HepG2 (cell line): ENCODE measurements at regions not wholly inside any gene's neighbourhood (a gene's known extent, or its start where the extent isn't known, plus 50 kb on each side); places are given as distances from the start of the nearest gene placed in this dataset.

Experiments
- ATAC-seq: fragments of 200-7000 bp; cut with Tn5 transposase; 3 replicates; pipeline ENCODE4 v1.9.1; 2020; ENCODE audit warnings: mild to moderate bottlenecking, moderate library complexity
- BruUV-seq: library from RNA; stranded (reverse); fragments of 400-500 nt; replicated peaks from 2 replicates; lab custom pipeline; 2021; lab: Mats Ljungman, UMichigan
- CTCF ChIA-PET: fragments of 300-600 bp; formaldehyde crosslinking; extraction: SDS; loops from one replicate; lab custom pipeline; 2021; ENCODE audit warnings: low total read pairs, inconsistent platforms, low intra/inter-chr PET ratio; lab: Yijun Ruan, JAX
- POLR2A ChIA-PET: fragments of 350-600 bp; sonication (Branson Sonifier 250); formaldehyde crosslinking; loops from one replicate; lab custom pipeline; 2020; ENCODE audit warnings: antibody characterized with exemption, inconsistent platforms; lab: Yijun Ruan, JAX
- DNase-seq: peaks from one replicate; pipeline ENCODE4 v3.0.0-alpha.2; 2015; ENCODE audit warnings: low spot score
- FAIRE-seq: peaks from 3 replicates; lab custom pipeline; 2011; peaks lifted over from hg19 to GRCh38; lab: Jason Lieb, UNC
- H2AFZ ChIP-seq: one replicate; pipeline ENCODE4 v1.6.1; 2011; ENCODE audit warnings: low read length, inconsistent platforms
- H3K27ac ChIP-seq: fragments of 300-600 bp; 3 replicates; pipeline ENCODE4 v1.8.0; 2011; ENCODE audit warnings: mixed run types, mild to moderate bottlenecking, mixed read lengths, low read length, inconsistent platforms; ENCODE audit not compliant: insufficient read depth; ENCODE audit errors: extremely low read length
- H3K27me3 ChIP-seq, 2 experiments: fragments of 200-600 bp in 1 of 2; 2 replicates in 1 of 2; 3 replicates in 1 of 2; pipeline versions ENCODE4 v1.6.0 to v1.8.0; 2011; ENCODE audit warnings: low read length in 2 of 2, mild to moderate bottlenecking in 2 of 2, moderate library complexity in 2 of 2, inconsistent platforms in 1 of 2; ENCODE audit not compliant: insufficient read depth in 2 of 2, control insufficient read depth in 1 of 2
- H3K36me3 ChIP-seq, 2 experiments: fragments of 200-600 bp in 1 of 2; replicated peaks in 1 of 2; 2 replicates in 1 of 2; 3 replicates in 1 of 2; pipeline versions ENCODE4 v1.5.1 to v1.8.0; 2011; ENCODE audit warnings: low read length in 2 of 2, inconsistent platforms in 1 of 2; ENCODE audit not compliant: insufficient read depth in 2 of 2, control insufficient read depth in 1 of 2
- H3K4me1 ChIP-seq: 2 replicates; pipeline ENCODE4 v1.5.1; 2012; ENCODE audit warnings: low read length, inconsistent platforms; ENCODE audit not compliant: insufficient read depth
- H3K4me2 ChIP-seq: 2 replicates; pipeline ENCODE4 v1.6.0; 2011; ENCODE audit warnings: low read depth, low read length, inconsistent platforms
- H3K4me3 ChIP-seq, 3 experiments: fragments of 200-600 bp in 1 of 3; sonication (generic), shearing (Covaris generic) in 1 of 3; replicated peaks in 1 of 3; 2 replicates each; pipeline ENCODE4 v1.5.1; 2011 to 2016; ENCODE audit warnings: low read length in 3 of 3, inconsistent platforms in 2 of 3, low read depth in 2 of 3, mild to moderate bottlenecking in 2 of 3, control low read depth in 1 of 3, mixed read lengths in 1 of 3; ENCODE audit not compliant: insufficient read depth in 1 of 3
- H3K79me2 ChIP-seq: one replicate; pipeline ENCODE4 v1.6.1; 2011; ENCODE audit warnings: low read length, inconsistent platforms; ENCODE audit not compliant: insufficient read depth
- H3K9ac ChIP-seq: 2 replicates; pipeline ENCODE4 v1.6.0; 2011; ENCODE audit warnings: mild to moderate bottlenecking, low read depth, low read length, inconsistent platforms; ENCODE audit not compliant: insufficient read depth
- H3K9me3 ChIP-seq: 2 replicates; pipeline ENCODE4 v1.5.1; 2012; ENCODE audit warnings: mild to moderate bottlenecking, low read length
- H4K20me1 ChIP-seq: 2 replicates; pipeline ENCODE4 v1.6.0; 2011; ENCODE audit warnings: inconsistent platforms, mild to moderate bottlenecking, low read length, moderate library complexity; ENCODE audit not compliant: insufficient read depth
- AFF4 ChIP-seq: sonication (generic); formaldehyde crosslinking; IDR thresholded peaks from 2 replicates; pipeline ENCODE4 v1.4.0; 2020; ENCODE audit warnings: missing genetic modification reagents
- MAF1 ChIP-seq: sonication (generic); formaldehyde crosslinking; IDR thresholded peaks from 2 replicates; pipeline ENCODE4 v1.5.0; 2020; ENCODE audit warnings: missing genetic modification reagents, borderline replicate concordance
- PAXIP1 ChIP-seq: sonication (generic); formaldehyde crosslinking; conservative IDR thresholded peaks from 2 replicates; pipeline ENCODE4 v1.4.0; 2020; ENCODE audit warnings: mild to moderate bottlenecking, missing genetic modification reagents, moderate library complexity
- PCBP2 ChIP-seq: fragments of 200-400 bp; formaldehyde crosslinking; optimal IDR thresholded peaks from 2 replicates; pipeline ENCODE3; 2018; ENCODE audit warnings: low read length, low read depth; ENCODE audit not compliant: poor library complexity, severe bottlenecking
- RFX1 ChIP-seq: fragments of 450-650 bp; IDR thresholded peaks from 2 replicates; pipeline ENCODE4 v1.6.1; 2017
- SMYD3 ChIP-seq: sonication (generic); formaldehyde crosslinking; IDR thresholded peaks from 2 replicates; pipeline ENCODE4 v1.8.1; 2023; ENCODE audit warnings: mild to moderate bottlenecking, missing genetic modification reagents
- ZBTB1 ChIP-seq: sonication (generic); formaldehyde crosslinking; IDR thresholded peaks from 2 replicates; pipeline ENCODE4 v1.4.0; 2020; ENCODE audit warnings: missing genetic modification reagents, borderline replicate concordance
- ZBTB38 ChIP-seq: sonication (generic); formaldehyde crosslinking; IDR thresholded peaks from 2 replicates; pipeline ENCODE4 v1.5.1; 2020; ENCODE audit warnings: mild to moderate bottlenecking, missing genetic modification reagents
- ZFP36L2 ChIP-seq: sonication (generic); formaldehyde crosslinking; IDR thresholded peaks from 2 replicates; pipeline ENCODE4 v1.4.0; 2020; ENCODE audit warnings: missing genetic modification reagents
- ZNF335 ChIP-seq: sonication (generic); formaldehyde crosslinking; IDR thresholded peaks from 2 replicates; pipeline ENCODE4 v1.4.0; 2020; ENCODE audit warnings: missing genetic modification reagents
- ZNF614 ChIP-seq: IDR thresholded peaks from 2 replicates; pipeline ENCODE4 v1.6.1; 2018; ENCODE audit warnings: missing biosample characterization, missing genetic modification reagents, inconsistent platforms, borderline replicate concordance
- ZNF670 ChIP-seq: sonication (generic); formaldehyde crosslinking; IDR thresholded peaks from 2 replicates; pipeline ENCODE4 v1.8.0; 2022; ENCODE audit warnings: mild to moderate bottlenecking, missing genetic modification reagents, borderline replicate concordance
- WGBS: methylation state at CpG from one replicate; pipeline ENCODE4 v1.1.6; 2017; ENCODE audit warnings: low lambda C conversion rate; 5-methylcytosine and 5-hydroxymethylcytosine counted together
- in situ Hi-C: cut with HindIII; loops from 2 replicates; pipeline ENCODE4 v1.10.0; 2017; ENCODE audit warnings: low pct_unique_long_range_greater_than_20kb; ENCODE audit not compliant: extremely low pct_ligation_motif_present
- intact Hi-C: fragments of 100-400 bp; cut with micrococcal nuclease; formaldehyde crosslinking; loops from one replicate; pipeline ENCODE4 v1.10.0; 2022; ENCODE audit not compliant: unreplicated experiment
- TF ChIP-seq, protein P1 (sequence below): IDR thresholded peaks from 2 replicates; pipeline ENCODE4 v1.6.1; 2016; ENCODE audit warnings: low read depth

DNA sequence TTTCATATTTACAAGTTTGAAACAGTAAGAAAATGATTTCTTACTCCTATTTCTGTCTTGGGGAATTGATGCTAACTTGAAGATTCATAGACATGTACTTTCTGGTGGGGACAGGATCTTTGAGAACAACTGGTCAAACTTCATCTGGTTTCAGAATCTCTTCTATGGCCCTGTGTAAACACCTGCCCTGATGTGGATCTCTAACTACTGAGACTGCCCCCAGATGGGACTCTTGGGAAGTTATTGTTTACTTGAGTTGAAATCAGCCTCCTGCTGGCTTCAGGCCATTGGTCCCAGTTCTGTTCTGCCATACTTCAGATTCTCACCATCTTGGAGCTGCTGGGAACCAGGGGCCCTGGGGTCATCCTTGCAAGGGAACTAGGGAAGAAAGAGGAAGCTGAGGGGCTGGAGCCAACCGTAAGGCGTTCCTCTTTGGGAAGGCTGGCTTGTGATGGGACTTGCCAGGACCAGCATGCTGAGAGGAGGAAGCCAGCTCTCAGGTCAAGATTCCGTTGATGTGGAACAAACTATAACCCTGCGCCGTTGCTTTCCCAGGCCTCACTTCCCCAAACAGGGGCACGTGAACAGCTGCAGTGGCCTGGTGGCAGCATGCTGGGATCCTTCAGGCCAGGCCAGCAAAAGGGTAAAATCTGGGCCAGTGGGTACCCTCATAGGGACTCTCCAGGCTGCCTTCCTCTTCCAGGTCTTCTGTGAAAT is 135.5 kb upstream of the CXCR4 start (continued):
- TF ChIP-seq, protein P1, sequence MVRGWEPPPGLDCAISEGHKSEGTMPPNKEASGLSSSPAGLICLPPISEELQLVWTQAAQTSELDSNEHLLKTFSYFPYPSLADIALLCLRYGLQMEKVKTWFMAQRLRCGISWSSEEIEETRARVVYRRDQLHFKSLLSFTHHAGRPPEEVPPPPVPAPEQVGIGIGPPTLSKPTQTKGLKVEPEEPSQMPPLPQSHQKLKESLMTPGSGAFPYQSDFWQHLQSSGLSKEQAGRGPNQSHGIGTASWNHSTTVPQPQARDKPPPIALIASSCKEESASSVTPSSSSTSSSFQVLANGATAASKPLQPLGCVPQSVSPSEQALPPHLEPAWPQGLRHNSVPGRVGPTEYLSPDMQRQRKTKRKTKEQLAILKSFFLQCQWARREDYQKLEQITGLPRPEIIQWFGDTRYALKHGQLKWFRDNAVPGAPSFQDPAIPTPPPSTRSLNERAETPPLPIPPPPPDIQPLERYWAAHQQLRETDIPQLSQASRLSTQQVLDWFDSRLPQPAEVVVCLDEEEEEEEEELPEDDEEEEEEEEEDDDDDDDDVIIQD (CRISPR knock-in tag), result no peak
- TF ChIP-seq ZBTB1 (CRISPR knock-in tag), result no peak

DNA sequence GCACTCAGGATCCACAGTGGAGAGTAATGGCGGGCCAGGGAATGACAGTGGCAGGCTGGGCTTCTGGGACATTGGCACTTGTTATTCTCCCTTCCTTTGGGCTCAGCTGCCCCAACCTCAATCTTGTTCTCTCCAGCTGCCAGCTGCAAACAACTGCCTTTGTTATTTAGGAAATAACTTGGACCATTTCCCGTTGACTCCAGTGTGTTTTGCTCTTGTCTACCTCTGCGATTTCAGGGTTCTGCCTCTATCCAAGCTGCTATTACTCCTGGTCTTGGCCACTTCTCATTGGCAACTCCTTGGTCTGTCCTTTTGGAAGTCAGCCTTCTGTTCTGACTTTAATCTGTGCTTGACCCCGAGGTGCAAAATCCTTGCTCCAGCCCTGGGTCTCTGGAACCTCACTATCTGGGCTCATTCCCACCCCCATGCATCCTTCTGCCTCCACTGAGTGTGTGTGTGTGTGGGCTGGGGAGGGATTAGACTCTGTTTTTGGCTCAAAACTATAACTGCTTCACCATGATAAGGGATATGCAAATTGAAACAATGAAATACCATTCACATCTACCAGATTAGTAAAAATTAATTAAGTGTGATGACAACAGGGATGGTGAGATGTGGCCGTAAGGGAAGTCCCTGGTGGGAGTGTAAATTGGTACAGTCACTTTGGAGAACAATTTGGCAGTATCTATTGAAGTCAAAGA is 134.1 kb upstream of the CXCR4 start:
- Histone ChIP-seq H3K36me3 (no peaks in the 10 kb centered on the region), H3K9ac (no peak overlapping the region), H3K4me3 (no peak overlapping the region), H2AFZ (no peak overlapping the region), H3K79me2 (no peaks in the 10 kb centered on the region), H3K27me3 (peaks cover 0 to 5% of the 10 kb centered on the region in 2 experiments; a peak in 1 of 5 replicates), H3K27ac (no peak overlapping the region), H3K4me1 (0 out of 2 replicates have a peak, but pooled peaks cover 9% of the 10 kb centered on the region), H3K4me2 (no peak overlapping the region), H4K20me1 (no peaks in the 10 kb centered on the region), H3K9me3 (no peaks in the 10 kb centered on the region)
- in situ Hi-C loops, result no loop called here
- intact Hi-C loops, result loop anchor here (1.0 kb wide), 1 partner anchor 47 kb away; no protein-coding TSS in a partner anchor
- WGBS, result 12% methylated on average over 5 of the region's 5 CpGs
- CTCF ChIA-PET, result no interaction called here
- POLR2A ChIA-PET, result no interaction called here
- FAIRE-seq, result no peak
- DNase-seq, result no peak
- no TSS peak for BruUV-seq
- ATAC-seq, result no peak
- TF ChIP-seq PCBP2 (no peak), ZNF614 (no peak), RFX1 (no peak), ZFP36L2 (CRISPR knock-in tag) (no peak), SMYD3 (no peak), ZNF335 (CRISPR knock-in tag) (no peak), PAXIP1 (CRISPR knock-in tag) (no peak), ZNF670 (CRISPR knock-in tag) (no peak), ZBTB38 (CRISPR knock-in tag) (no peak), MAF1 (CRISPR knock-in tag) (no peak), AFF4 (CRISPR knock-in tag) (no peak)
